ENCODE measurements at regions not wholly inside any gene's neighbourhood (a gene's known extent, or its start where the extent isn't known, plus 50 kb on each side); places are given as distances from the start of the nearest gene placed in this dataset.

DNA sequence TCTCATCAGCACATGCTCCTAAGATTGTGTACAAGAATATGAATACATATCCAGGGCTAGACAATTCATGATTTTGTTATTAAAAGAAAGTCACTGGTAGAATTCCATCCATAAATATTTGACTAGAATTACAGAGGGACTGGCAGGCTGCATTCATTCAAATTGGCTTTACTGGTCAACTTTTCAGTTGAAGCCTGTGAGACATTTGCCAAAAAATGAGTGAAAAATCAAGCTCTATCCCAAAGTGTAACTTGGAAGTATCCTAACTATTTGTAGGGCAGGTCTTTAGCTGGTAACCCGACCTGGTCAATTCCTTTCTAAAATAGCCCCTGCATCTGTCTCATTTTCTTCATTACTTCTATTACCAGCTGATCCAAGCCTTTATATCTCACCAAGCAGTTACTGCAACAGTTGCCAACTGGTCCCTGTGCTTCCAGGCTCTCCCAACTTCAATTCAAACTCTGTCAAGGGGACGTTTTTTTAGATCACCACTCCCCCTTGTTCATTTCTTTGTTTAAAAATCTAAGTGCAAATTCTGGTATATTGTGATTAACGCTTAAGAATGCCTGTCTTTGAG is 173.1 kb upstream of the TBL1XR1 start:
- no peak for ATAC-seq
- TF ChIP-seq ZFP3 (CRISPR knock-in tag; IDR thresholded peaks at IDR 0.05) (no peak), BACH2 (CRISPR knock-in tag; IDR thresholded peaks at IDR 0.05; ENCODE audit: borderline replicate concordance) (no peak), GLIS3 (CRISPR knock-in tag; IDR thresholded peaks at IDR 0.05) (no peak), SNAI2 (CRISPR knock-in tag; IDR thresholded peaks at IDR 0.05) (no peak), RARB (CRISPR knock-in tag; IDR thresholded peaks at IDR 0.05) (no peak), OSR1 (CRISPR knock-in tag; IDR thresholded peaks at IDR 0.05) (no peak), PPARA (CRISPR knock-in tag; IDR thresholded peaks at IDR 0.05; ENCODE audit: borderline replicate concordance) (no peak), ZNF70 (CRISPR knock-in tag; IDR thresholded peaks at IDR 0.05) (no peak), CSDC2 (CRISPR knock-in tag; IDR thresholded peaks at IDR 0.05) (no peak), ZNF565 (CRISPR knock-in tag; conservative IDR thresholded peaks at IDR 0.05; ENCODE audit: low read depth) (no peak), ZFP30 (CRISPR knock-in tag; IDR thresholded peaks at IDR 0.05) (no peak), ISL1 (CRISPR knock-in tag; IDR thresholded peaks at IDR 0.05) (no peak), ESRRG (CRISPR knock-in tag; IDR thresholded peaks at IDR 0.05) (no peak), ZNF8 (CRISPR knock-in tag; IDR thresholded peaks at IDR 0.05) (no peak), ZC3H10 (CRISPR knock-in tag; IDR thresholded peaks at IDR 0.05) (no peak), TSHZ2 (CRISPR knock-in tag; IDR thresholded peaks at IDR 0.05) (no peak), ARNTL (CRISPR knock-in tag; IDR thresholded peaks at IDR 0.05; ENCODE audit: borderline replicate concordance, low read depth) (no peak)
- TF ChIP-seq, protein P1, sequence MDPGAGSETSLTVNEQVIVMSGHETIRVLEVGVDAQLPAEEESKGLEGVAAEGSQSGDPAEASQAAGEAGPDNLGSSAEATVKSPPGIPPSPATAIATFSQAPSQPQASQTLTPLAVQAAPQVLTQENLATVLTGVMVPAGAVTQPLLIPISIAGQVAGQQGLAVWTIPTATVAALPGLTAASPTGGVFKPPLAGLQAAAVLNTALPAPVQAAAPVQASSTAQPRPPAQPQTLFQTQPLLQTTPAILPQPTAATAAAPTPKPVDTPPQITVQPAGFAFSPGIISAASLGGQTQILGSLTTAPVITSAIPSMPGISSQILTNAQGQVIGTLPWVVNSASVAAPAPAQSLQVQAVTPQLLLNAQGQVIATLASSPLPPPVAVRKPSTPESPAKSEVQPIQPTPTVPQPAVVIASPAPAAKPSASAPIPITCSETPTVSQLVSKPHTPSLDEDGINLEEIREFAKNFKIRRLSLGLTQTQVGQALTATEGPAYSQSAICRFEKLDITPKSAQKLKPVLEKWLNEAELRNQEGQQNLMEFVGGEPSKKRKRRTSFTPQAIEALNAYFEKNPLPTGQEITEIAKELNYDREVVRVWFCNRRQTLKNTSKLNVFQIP (CRISPR knock-in tag; IDR thresholded peaks at IDR 0.05; ENCODE audit: borderline replicate concordance, low read depth): no peak
- TF ChIP-seq, protein P2, sequence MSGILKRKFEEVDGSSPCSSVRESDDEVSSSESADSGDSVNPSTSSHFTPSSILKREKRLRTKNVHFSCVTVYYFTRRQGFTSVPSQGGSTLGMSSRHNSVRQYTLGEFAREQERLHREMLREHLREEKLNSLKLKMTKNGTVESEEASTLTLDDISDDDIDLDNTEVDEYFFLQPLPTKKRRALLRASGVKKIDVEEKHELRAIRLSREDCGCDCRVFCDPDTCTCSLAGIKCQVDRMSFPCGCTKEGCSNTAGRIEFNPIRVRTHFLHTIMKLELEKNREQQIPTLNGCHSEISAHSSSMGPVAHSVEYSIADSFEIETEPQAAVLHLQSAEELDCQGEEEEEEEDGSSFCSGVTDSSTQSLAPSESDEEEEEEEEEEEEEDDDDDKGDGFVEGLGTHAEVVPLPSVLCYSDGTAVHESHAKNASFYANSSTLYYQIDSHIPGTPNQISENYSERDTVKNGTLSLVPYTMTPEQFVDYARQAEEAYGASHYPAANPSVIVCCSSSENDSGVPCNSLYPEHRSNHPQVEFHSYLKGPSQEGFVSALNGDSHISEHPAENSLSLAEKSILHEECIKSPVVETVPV (CRISPR knock-in tag; IDR thresholded peaks at IDR 0.05): no peak
- TF ChIP-seq, protein P3, sequence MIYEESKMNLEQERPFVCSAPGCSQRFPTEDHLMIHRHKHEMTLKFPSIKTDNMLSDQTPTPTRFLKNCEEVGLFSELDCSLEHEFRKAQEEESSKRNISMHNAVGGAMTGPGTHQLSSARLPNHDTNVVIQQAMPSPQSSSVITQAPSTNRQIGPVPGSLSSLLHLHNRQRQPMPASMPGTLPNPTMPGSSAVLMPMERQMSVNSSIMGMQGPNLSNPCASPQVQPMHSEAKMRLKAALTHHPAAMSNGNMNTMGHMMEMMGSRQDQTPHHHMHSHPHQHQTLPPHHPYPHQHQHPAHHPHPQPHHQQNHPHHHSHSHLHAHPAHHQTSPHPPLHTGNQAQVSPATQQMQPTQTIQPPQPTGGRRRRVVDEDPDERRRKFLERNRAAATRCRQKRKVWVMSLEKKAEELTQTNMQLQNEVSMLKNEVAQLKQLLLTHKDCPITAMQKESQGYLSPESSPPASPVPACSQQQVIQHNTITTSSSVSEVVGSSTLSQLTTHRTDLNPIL (CRISPR knock-in tag; IDR thresholded peaks at IDR 0.05; ENCODE audit: low read depth): no peak

DNA sequence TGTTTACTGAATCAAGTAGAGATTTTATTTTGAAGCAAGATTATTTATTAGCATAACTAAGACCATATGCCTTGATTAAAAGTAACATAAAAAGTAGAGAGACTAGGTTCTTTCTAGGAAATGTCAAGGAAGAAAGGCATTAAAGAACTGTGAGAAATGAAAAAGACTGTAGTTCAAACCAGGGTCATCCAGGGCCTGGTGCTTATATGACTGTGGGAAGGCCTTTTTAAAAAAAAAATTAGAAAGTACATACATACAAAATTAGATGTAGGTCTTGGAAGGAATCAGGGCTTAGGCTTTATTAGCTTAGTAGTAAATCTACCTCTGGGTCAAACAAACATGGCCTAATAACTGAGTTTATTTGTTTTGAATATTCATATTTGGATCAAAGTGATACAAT is 173.9 kb upstream of the TBL1XR1 start:
- no peak for ATAC-seq
- TF ChIP-seq TCF4 (CRISPR knock-in tag; IDR thresholded peaks at IDR 0.05; ENCODE audit: borderline replicate concordance) (no peak), ZNF8 (CRISPR knock-in tag; IDR thresholded peaks at IDR 0.05) (no peak), ZFP30 (CRISPR knock-in tag; IDR thresholded peaks at IDR 0.05) (no peak), TOX (CRISPR knock-in tag; IDR thresholded peaks at IDR 0.05; ENCODE audit: borderline replicate concordance) (no peak), ESRRG (CRISPR knock-in tag; IDR thresholded peaks at IDR 0.05) (no peak), GLIS3 (CRISPR knock-in tag; IDR thresholded peaks at IDR 0.05) (no peak), RARB (CRISPR knock-in tag; IDR thresholded peaks at IDR 0.05) (no peak), TSHZ2 (CRISPR knock-in tag; IDR thresholded peaks at IDR 0.05) (no peak), ZNF565 (CRISPR knock-in tag; conservative IDR thresholded peaks at IDR 0.05; ENCODE audit: low read depth) (no peak), ZNF70 (CRISPR knock-in tag; IDR thresholded peaks at IDR 0.05) (no peak), CSDC2 (CRISPR knock-in tag; IDR thresholded peaks at IDR 0.05) (no peak), SNAI2 (CRISPR knock-in tag; IDR thresholded peaks at IDR 0.05) (no peak), ZFP3 (CRISPR knock-in tag; IDR thresholded peaks at IDR 0.05) (no peak), PPARA (CRISPR knock-in tag; IDR thresholded peaks at IDR 0.05; ENCODE audit: borderline replicate concordance) (no peak), BACH2 (CRISPR knock-in tag; IDR thresholded peaks at IDR 0.05; ENCODE audit: borderline replicate concordance) (no peak), ISL1 (CRISPR knock-in tag; IDR thresholded peaks at IDR 0.05) (no peak), ARNTL (CRISPR knock-in tag; IDR thresholded peaks at IDR 0.05; ENCODE audit: borderline replicate concordance, low read depth) (no peak)
- TF ChIP-seq, protein P3 (CRISPR knock-in tag; IDR thresholded peaks at IDR 0.05; ENCODE audit: low read depth): no peak
- TF ChIP-seq, protein P4, sequence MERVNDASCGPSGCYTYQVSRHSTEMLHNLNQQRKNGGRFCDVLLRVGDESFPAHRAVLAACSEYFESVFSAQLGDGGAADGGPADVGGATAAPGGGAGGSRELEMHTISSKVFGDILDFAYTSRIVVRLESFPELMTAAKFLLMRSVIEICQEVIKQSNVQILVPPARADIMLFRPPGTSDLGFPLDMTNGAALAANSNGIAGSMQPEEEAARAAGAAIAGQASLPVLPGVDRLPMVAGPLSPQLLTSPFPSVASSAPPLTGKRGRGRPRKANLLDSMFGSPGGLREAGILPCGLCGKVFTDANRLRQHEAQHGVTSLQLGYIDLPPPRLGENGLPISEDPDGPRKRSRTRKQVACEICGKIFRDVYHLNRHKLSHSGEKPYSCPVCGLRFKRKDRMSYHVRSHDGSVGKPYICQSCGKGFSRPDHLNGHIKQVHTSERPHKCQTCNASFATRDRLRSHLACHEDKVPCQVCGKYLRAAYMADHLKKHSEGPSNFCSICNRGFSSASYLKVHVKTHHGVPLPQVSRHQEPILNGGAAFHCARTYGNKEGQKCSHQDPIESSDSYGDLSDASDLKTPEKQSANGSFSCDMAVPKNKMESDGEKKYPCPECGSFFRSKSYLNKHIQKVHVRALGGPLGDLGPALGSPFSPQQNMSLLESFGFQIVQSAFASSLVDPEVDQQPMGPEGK (CRISPR knock-in tag; IDR thresholded peaks at IDR 0.05; ENCODE audit: borderline replicate concordance): no peak

Measured in SK-N-SH treated with all-trans-retinoic acid at 6 μM for 48 hours (cell line).